ENCODE measurements at regions not wholly inside any gene's neighbourhood (a gene's known extent, or its start where the extent isn't known, plus 50 kb on each side); places are given as distances from the start of the nearest gene placed in this dataset.
"Not testable (repeated sequence)": the region's sequence is repeated elsewhere in the genome, so short reads cannot be mapped to it uniquely, and the experiment has no call there.

DNA sequence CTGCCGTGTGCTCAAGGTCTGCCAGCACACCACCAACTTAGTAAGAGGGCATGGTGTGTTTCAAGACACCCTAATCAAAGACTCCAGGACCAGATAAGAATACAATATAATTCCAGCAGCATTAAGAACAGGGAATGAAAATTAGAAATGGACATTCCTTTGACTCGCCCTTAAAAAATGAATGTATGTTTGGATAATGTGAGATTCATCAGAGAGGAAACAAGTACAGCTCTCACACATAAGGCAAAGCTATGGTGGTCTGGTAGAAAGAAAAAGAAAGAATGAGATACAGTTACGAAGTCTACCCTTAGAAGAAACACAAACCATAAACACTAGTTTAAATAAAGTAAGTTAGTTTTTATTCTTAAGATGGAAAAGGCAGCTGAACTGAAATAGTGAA is 174.8 kb upstream of the ANK3 start:
- peak; percentile 44 for DNase-seq

GRCh38 chr10:60560451-60560850 is 170.8 kb upstream of the ANK3 start:
- DNase-seq = no peak

GRCh38 chr10:60555700-60556099 is 166.0 kb upstream of the ANK3 start:
- no peak for DNase-seq

DNA sequence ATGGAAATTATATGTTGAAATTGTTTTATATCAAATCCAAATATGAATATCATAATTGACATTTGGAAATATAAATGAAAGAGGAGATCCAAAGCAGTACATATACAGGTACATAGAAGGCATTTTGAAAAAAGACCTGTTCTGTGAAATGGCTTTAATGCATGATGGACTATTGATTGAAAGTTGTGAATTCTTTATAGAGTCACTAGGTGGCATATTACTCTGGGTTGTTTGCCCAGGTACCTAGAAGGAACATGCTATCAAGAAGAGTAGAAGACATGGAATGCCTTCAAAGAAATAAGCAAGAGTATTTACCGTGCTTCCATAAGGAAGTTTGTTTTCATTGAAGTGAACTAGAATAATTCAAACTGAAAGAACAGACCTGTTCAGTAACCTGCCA is 160.0 kb upstream of the ANK3 start:
- no peak for DNase-seq

DNA sequence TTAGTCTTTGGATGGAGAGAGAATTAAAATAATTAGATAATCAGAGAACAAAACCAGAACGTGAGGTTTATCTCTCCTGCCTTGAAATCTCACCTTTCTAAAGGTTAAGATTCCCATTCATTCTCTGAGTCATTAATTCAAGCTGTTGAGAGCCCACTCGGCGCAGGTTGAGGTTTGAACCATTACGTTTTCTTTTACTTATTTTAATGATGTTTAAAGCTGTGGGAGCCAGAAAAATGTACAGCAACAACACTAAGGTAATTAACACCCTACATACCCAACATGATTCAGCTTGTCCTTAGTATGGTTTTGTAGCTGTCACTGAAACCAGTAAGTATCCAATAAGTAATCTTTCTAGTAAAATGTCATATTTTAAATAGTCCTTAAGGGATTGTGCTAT is 153.0 kb upstream of the ANK3 start:
- DNase-seq = no peak

GRCh38 chr10:60541451-60541850 is 151.8 kb upstream of the ANK3 start:
- DNase-seq = no peak

DNA sequence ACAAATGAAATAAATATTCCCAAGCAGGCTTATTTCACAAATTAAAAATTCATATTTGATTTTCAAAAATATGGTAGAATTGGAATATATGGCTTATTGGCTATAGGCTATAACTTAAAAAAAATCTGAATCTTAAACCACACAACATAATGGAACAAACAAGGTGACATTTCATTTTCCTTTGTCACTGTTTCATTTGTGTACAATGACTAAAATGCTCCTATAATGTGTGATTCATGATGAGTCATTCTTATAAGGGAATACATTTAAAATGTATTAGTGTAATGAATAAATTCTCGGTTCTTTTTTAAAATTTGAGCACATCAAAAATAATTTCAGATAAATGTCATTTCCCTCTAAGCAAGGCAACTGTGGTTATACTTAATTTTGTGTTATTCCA is 148.0 kb upstream of the ANK3 start:
- peak; percentile 30 for DNase-seq

DNA sequence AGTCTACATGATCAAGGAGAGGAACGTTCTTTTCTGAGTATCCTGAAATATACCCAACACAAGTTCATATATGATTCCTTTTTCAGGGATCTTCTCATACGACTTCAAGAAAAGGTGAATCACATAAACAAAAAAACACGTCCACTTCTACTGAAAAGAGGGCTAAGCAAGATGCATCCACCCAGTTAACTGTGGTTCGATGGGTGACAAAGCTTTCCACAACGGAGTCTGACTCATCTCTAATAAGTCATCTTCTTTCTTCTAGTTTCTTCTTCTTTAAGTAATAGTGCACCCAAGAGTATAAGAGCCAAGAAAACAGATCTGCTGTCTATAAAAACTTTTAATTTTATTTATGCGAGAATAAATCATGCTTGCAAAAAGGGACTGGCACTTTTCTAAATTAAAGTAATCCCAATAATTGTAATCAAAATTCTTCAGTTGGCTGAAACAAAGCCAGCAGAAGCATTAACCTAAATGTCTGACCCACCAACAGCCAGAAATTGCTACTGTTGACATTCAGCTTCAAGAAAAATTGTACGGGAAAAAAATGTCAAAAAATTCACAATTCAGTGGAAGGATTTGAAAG is 146.9 kb upstream of the ANK3 start:
- DNase-seq = peak; percentile 77

GRCh38 chr10:60535427-60535826 is 145.8 kb upstream of the ANK3 start:
- DNase-seq = no peak

DNA sequence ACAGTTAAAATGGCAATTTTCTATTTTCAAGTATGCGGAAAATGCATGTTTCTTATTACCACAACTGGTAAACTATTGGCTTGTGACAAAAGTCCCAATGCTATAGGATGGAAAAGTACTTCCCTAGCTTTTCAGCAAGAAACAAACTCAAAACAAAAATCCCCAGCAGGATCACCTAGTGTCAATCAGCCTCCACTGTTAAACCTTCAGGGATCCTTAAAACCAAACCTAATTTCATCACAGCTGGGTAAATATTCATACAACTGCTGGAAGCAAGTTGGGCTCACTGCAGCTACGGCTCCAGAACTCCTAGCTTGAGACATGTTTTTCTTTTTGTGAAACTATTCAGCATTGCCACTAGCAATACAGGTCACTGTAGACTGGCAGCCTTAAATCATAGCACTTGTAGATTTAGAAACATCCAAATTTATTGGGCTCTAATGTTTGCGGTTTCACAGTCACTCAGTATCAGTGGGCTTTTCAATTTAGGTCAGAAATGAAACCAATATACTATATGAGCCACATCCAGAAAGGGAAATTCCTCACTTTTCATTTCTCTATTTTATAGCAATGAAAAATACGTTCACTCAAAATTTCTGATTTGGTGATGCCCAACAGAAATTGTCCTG is 145.2 kb upstream of the ANK3 start:
- DNase-seq = no peak

DNA sequence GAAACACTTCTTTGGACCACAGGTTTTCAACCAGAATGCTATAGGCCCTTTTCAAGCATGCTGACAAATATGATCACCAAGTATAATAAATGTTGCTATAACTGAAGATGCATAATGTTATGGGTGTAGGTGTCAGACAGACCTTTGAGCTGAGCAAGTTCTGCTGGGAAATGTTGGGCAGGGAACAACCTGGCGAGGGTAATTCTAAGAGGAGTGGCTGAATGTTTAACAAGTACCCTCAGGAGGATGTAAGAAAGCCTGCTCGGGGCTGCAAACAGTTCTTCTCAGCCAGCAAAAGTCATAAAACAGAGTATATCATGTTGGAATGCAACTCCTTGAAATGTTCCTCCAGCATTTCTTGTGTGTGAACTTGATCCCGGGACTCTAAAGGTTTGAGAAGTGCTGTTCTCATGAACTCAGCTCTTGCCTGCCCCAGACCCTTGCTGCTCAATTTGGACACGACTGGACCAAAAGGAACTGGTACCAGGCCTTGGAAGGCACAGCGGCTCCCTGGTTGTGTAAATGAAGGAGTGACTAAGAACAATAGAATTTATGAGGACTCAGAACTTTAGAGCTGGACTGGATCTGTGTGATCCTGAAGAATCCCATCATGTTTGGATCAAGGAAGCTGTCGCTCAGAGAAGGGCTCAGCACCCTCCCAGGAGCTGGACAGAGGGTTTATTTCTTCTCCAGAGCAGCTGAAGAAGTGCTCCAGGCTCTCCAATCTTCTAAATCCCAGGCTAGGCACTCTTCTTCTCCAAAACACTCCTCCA is 143.2 kb upstream of the ANK3 start:
- DNase-seq = no peak

DNA sequence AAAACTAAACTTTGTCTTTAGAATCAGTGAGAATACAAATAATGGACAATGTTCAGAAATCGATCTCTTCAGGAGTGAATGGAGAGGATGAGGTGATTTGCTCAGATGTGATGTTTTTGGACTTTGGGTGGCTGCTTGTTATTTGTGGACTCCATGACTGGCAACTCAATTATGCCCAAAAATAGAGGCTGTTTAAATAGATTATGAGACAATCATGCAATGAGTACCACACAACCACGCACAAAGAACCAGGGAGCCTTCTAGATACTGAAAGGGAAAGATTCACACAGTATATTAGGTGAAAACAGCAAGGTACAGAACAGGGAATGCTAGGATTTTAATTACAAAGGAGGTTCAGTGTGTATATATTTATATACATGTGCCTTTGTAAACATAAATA is 141.3 kb upstream of the ANK3 start:
- DNase-seq = no peak

DNA sequence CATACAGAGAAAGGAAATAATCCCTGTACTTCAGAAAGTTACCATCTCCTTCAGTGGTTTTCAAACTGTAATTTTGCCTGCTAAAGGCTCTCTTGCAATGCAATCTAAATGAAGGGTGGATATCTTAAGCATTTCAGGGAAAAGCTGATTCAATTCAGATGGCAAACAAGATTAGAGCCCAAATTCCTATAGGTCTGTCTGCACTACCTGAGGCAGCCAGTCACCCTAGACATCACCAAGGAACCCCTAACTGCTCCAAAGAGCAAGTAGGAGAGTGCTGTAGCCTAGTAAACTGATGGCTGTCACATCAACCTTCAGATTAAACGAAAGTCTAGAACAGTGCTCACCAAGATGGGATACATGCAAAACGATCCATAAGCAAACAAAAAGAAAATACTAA is 138.0 kb upstream of the ANK3 start:
- DNase-seq = no peak

GRCh38 chr10:60525716-60526585 is 136.3 kb upstream of the ANK3 start:
- DNase-seq = peak; percentile 70

DNA sequence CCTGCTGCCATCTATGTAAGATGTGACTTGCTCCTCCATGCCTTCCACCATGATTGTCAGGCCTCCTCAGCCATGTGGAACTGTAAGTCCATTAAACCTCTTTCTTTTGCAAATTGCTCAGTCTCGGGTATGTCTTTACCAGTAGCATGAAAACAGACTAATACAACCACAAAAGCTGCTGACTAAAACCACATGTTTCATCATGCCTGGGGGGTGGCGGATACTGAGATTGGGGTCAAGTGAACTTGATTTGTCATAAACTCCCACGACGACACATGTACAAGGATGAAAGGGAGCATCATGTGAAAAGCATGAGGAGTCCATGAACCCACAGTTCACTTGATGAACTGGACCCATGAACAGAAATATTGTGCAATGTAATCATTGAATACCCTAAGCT is 134.9 kb upstream of the ANK3 start:
- DNase-seq = peak; percentile 90

DNA sequence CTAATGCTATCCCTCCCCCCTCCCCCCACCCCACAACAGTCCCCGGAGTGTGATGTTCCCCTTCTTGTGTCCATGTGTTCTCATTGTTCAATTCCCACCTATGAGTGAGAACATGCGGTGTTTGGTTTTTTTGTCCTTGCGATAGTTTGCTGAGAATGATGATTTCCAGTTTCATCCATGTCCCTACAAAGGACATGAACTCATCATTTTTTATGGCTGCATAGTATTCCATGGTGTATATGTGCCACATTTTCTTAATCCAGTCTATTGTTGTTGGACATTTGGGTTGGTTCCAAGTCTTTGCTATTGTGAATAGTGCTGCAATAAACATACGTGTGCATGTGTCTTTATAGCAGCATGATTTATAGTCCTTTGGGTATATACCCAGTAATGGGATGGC is 133.7 kb upstream of the ANK3 start:
- not testable (repeated sequence) for DNase-seq

GRCh38 chr10:60522617-60523016 is 132.9 kb upstream of the ANK3 start:
- no peak for DNase-seq

DNA sequence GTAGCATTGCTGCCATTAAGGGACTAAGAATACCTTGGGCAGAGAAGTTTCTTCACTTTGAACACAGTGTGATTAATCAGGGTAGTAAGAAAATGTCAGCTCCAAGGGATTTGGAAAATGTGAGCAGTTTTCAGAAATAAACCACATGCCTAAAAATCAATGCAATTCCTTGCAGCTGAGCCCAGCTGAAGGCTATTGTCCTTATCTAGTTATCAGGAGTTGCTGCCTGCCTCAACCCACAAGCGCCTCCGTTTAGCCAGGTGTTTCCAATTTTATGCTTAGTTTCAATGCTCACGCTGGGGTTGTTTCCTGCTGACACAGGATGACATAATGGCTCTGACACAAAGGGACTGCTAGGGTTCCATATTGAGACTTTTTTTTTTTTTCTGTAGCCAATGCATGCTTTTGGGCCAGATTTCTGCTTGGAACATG is 132.3 kb upstream of the ANK3 start:
- DNase-seq = peak; percentile 93

DNA sequence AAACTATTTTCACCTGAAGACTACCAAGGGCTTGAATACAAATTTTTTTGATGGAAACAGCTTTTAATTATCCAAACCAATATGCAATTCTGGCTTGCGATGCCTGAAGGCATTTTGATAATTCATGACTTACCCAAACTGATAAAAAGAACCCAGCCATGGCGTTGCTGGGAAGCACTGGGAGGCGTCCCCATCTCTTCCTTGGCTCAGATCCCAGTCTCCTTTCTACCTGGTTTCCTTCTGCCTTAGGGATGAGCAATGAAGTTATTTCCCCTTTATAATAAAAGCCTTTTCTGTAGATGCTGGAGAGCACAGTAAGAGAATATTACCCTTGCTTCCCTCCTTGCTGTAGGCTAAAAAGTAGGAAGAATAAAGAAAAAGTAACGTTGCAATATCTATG is 129.1 kb upstream of the ANK3 start:
- DNase-seq = no peak

DNA sequence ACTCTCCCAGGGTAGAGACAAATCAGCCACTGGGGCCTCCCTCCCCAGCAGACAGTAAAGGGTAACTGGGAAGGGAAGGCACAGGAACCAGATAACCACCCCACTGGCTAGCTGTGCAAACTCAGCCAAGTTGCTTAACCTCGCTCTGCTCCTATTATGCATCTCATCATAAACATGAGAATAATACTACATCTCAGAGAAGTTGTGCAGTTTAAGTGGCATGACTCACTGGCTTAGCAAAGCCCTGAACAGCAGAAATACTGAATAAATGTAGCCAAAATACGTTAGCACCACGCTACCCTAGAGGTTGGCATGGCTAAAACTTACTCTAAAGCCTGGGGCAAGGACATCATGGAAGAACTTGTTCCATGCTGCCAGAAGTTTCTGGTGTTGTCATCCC is 128.1 kb upstream of the ANK3 start:
- no peak for DNase-seq

DNA sequence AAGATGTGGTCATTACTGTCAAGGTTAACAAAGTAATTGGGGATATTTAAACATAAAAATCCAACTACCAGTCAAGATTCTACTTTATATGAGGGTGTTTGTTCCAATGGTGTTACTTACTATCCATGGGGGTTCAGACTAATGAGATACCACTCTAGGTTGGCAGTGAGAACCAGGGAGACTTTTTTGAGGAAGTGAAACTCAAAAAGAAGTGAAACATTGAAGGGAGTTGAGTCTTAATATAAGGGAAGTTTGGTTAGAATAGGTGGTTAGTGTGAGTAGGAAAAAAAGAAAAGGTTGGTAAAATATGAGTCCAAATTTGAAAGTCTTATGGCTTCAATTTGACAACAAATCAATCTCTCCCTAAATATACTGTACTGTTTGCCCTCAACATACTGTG is 123.6 kb upstream of the ANK3 start:
- no peak for DNase-seq

DNA sequence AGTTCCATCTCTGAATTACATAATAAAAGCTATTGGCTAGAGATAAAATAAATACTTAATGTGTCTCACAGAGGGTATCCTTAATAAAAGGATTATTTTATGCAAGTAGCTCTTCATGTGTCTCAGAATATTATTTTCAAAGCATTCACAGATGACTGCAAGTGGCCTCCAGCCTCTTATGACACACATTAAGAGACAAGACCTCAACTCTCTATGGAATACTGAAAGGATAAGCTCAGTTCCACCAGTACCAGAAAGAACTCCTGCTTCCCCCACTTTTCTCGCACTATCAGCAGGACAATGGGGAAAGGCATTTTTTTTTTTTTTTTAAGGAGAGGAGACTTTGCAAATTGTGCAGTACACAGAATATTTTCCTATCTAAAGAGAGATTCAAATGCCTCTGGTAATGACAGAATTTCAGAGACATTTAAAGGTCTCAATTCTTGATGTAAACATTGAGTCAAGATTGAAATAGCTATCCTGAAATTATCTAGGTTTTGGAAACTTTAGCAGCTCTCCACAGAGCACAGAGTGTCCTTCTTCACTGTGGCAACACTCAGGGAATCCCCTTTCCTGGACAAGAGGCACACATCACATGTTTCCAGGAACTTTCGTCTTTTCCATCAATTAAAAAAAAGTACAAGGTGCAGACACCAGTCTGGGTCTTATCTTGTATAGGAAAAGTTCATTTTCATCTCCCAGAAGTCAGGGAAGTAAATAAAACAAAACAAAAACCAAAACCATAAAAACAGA is 122.0 kb upstream of the ANK3 start:
- no peak for DNase-seq

DNA sequence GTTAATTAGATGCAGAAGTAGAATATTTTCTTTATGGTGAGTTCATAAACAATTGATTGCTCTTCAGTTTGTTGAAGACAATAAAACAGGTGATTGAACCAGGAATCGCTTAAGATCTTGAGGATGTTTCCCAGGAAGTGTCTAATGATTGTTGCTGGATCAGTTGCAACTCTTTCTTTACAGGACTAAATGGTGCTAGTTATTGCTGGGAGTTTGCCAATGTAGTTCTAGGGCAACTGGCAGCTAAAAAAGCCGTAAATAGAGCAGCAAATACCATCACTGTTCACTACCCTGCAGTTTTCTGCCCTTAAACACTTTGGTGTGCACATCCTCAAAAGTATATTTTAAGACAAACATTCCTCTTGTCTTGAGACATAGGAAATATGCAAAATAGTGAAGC is 119.2 kb upstream of the ANK3 start:
- DNase-seq = no peak
